ENCODE measurements at regions not wholly inside any gene's neighbourhood (a gene's known extent, or its start where the extent isn't known, plus 50 kb on each side); places are given as distances from the start of the nearest gene placed in this dataset.
"Not testable (repeated sequence)": the region's sequence is repeated elsewhere in the genome, so short reads cannot be mapped to it uniquely, and the experiment has no call there.

- Mint-ChIP-seq H3K36me3 (no peaks in the 10 kb centered on the region), H3K27ac (peak overlapping the region in 1 of 6 donors; percentile 6), H3K4me3 (no peak overlapping the region), H3K4me1 (no peaks in the 10 kb centered on the region), H3K9me3 (peaks cover 1 to 34% (median 11%) of the 10 kb centered on the region in 7 donors), H3K27me3 (no peaks in the 10 kb centered on the region)
- DNase-seq (no peak), ATAC-seq (ENCODE audit: low read depth in 2 of 2) (no peak)
Observed at GRCh38 chr2:52022006-52022405, 990.1 kb upstream of the NRXN1 start.

DNA sequence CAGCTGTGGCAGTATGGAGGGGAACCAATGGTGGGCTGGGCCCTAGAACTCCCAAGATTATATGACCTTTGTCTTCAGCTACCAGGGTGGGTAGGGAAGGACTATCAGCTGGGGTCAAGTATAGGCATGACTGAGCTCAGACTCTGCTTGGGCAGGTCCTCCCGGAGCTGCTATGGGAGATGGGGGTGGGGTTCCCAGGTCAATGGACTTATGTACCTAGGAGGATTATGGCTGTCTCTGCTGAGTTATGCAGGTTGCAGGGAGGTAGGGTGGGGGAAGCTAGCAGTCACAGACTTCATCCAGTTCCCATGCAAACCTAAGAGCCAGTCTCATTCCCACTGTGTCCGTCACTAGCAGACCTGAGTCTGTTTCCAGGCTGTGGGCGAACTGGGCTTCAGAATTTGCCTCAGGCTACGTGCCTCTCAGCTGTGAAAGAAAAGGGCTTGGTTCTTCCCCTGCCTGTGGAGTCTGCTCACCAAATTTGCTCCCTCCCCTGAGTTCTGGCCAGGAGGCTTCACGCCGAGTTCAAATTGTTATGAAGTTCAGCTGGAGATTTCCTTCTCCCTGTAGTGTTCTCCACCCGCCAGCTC, 985.8 kb upstream of the NRXN1 start:
- DNase-seq = no peak
- no peaks in the 10 kb centered on the region for H3K36me3 Mint-ChIP-seq
- no peak overlapping the region for H3K27ac Mint-ChIP-seq
- no peak overlapping the region for H3K4me3 Mint-ChIP-seq
- no peak for ATAC-seq (ENCODE audit: low read depth in 2 of 2)
- H3K4me1 Mint-ChIP-seq = no peaks in the 10 kb centered on the region
- peaks cover 0 to 30% (median 8%) of the 10 kb centered on the region in 7 donors for H3K9me3 Mint-ChIP-seq
- H3K27me3 Mint-ChIP-seq = no peaks in the 10 kb centered on the region

DNA sequence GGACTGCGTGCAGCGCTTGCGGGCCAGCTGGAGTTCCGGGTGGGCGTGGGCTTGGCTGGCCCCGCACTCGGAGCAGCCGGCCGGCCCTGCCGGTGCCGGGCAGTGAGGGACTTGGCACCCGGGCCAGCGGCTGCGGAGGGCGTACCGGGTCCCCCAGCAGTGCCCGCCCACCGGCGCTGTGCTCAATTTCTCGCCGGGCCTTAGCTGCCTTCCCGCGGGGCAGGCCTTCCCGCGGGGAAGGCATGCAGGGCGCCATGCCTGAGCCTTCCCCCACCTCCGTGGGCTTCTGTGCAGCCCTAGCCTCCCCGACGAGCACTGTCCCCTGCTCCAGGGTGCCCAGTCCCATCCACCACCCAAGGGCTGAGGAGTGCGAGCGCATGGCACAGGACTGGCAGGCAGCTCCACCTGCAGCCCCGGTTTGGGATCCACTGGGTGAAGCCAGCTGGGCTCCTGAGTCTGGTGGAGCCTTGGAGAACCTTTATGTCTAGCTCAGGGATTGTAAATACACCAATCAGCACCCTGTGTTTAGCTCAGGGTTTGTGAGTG, 975.0 kb upstream of the NRXN1 start:
- not testable (repeated sequence) for H3K27ac Mint-ChIP-seq; H3K4me3 Mint-ChIP-seq; H3K36me3 Mint-ChIP-seq; H3K27me3 Mint-ChIP-seq; H3K4me1 Mint-ChIP-seq; DNase-seq; ATAC-seq (ENCODE audit: low read depth in 2 of 2)
- H3K9me3 Mint-ChIP-seq = peaks cover 0 to 17% (median 6%) of the 10 kb centered on the region in 7 donors

GRCh38 chr2:52000151-52000855, 968.4 kb upstream of the NRXN1 start:
- H3K27me3 Mint-ChIP-seq = no peaks in the 10 kb centered on the region
- DNase-seq = no peak
- H3K4me1 Mint-ChIP-seq = no peaks in the 10 kb centered on the region
- H3K9me3 Mint-ChIP-seq = peaks cover 0 to 15% (median 4%) of the 10 kb centered on the region in 7 donors
- peak overlapping the region in 1 of 6 donors; percentile 7 for H3K27ac Mint-ChIP-seq
- no peaks in the 10 kb centered on the region for H3K36me3 Mint-ChIP-seq
- no peak for ATAC-seq (ENCODE audit: low read depth in 2 of 2)
- no peak overlapping the region for H3K4me3 Mint-ChIP-seq

- Mint-ChIP-seq H3K36me3 (no peaks in the 10 kb centered on the region), H3K27ac (no peak overlapping the region), H3K9me3 (peaks cover 0 to 15% (median 6%) of the 10 kb centered on the region in 7 donors), H3K4me1 (no peaks in the 10 kb centered on the region), H3K27me3 (no peaks in the 10 kb centered on the region), H3K4me3 (no peak overlapping the region)
- ATAC-seq (ENCODE audit: low read depth in 2 of 2) = no peak
- DNase-seq = no peak
Observed at GRCh38 chr2:51998890-51999289, 967.0 kb upstream of the NRXN1 start.

DNA sequence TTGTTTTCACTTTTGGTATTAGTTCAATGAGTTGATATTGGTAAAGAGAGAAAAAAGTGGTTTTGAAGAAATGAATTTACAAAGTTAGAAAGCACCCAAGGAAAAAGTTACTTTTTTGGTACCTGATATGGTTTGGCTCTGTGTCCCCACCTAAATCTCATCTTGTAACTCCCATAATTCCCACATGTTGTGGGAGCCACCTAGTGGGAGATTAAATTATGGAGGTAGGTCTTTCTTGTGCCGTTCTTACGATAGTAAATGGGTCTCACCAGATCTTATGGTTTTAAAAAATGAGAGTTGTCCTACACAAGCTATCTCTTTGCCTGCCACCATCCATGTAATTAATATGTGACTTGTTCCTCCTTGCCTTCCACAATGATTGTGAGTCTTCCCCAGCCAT, 965.6 kb upstream of the NRXN1 start:
- ATAC-seq (ENCODE audit: low read depth in 2 of 2) (no peak), DNase-seq (no peak)
- Mint-ChIP-seq H3K4me1 (no peaks in the 10 kb centered on the region), H3K36me3 (no peaks in the 10 kb centered on the region), H3K4me3 (no peak overlapping the region), H3K27ac (no peak overlapping the region), H3K9me3 (peaks cover 0 to 15% (median 9%) of the 10 kb centered on the region in 7 donors), H3K27me3 (no peaks in the 10 kb centered on the region)

GRCh38 chr2:51995293-51995692, 963.4 kb upstream of the NRXN1 start:
- DNase-seq (no peak), ATAC-seq (ENCODE audit: low read depth in 2 of 2) (no peak)
- no peaks in the 10 kb centered on the region for H3K27me3 Mint-ChIP-seq
- H3K36me3 Mint-ChIP-seq = no peaks in the 10 kb centered on the region
- no peak overlapping the region for H3K4me3 Mint-ChIP-seq
- no peaks in the 10 kb centered on the region for H3K4me1 Mint-ChIP-seq
- peaks cover 0 to 15% (median 5%) of the 10 kb centered on the region in 7 donors for H3K9me3 Mint-ChIP-seq
- no peak overlapping the region for H3K27ac Mint-ChIP-seq

- Mint-ChIP-seq H3K4me1 (no peaks in the 10 kb centered on the region), H3K27ac (no peak overlapping the region), H3K4me3 (no peak overlapping the region), H3K9me3 (peaks cover 0 to 15% (median 5%) of the 10 kb centered on the region in 7 donors), H3K27me3 (no peaks in the 10 kb centered on the region), H3K36me3 (no peaks in the 10 kb centered on the region)
- DNase-seq (no peak), ATAC-seq (ENCODE audit: low read depth in 2 of 2) (no peak)
Observed at GRCh38 chr2:51994123-51994763, 962.3 kb upstream of the NRXN1 start.

GRCh38 chr2:51990684-51991083, 958.8 kb upstream of the NRXN1 start:
- H3K4me1 Mint-ChIP-seq = no peaks in the 10 kb centered on the region

GRCh38 chr2:51986101-51986500, 954.2 kb upstream of the NRXN1 start:
- Mint-ChIP-seq H3K36me3 (no peaks in the 10 kb centered on the region), H3K27me3 (no peaks in the 10 kb centered on the region), H3K9me3 (peaks cover 0 to 4% (median 0%) of the 10 kb centered on the region in 7 donors), H3K4me3 (no peak overlapping the region), H3K4me1 (no peaks in the 10 kb centered on the region), H3K27ac (no peak overlapping the region)
- no peak for DNase-seq
- no peak for ATAC-seq (ENCODE audit: low read depth in 2 of 2)

More at GRCh38 chr2:51990684-51991083, 958.8 kb upstream of the NRXN1 start:
- Mint-ChIP-seq H3K27ac (no peak overlapping the region), H3K27me3 (no peaks in the 10 kb centered on the region), H3K9me3 (peaks cover 0 to 7% (median under 1%) of the 10 kb centered on the region in 7 donors), H3K36me3 (no peaks in the 10 kb centered on the region), H3K4me3 (no peak overlapping the region)
- no peak for DNase-seq
- no peak for ATAC-seq (ENCODE audit: low read depth in 2 of 2)

DNA sequence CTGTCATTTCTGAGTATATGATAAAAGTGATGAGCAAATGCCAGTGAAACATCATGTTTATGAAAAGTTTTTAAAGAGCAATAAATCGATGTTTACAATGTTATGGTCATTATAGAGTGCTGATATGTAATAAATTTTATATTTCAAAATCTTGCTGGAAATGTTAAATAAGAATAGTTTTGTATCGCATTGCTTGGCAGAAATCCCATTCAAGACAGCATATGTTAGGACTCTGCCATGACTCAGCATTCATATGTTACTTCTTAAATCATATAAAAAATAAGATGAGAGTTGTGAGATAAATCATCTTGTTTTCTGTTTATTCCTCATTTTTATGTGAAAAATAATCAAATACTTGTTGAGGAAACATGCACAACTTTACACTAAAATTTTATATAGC, 949.9 kb upstream of the NRXN1 start:
- ATAC-seq (ENCODE audit: low read depth in 2 of 2) = no peak
- Mint-ChIP-seq H3K27me3 (no peaks in the 10 kb centered on the region), H3K9me3 (peaks cover 0 to 5% (median 2%) of the 10 kb centered on the region in 7 donors)

DNA sequence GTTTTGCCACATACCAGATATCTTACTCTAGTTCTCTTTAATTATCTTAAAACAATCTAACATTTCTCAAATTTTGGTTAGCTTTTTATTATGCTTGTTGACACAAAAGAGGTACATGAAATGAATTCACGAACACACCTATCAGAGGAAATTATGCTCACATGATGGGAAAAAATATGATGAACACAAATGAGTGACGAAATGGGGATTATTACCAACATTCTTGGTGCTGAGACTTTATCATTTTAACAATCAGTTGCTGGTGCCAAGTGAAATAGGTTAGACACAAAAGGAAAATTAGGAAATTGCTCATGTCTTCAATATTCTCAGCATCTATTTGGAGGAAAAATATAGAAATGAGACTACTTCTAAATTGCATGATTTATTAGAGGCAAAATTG, 944.7 kb upstream of the NRXN1 start:
- DNase-seq = no peak
- H3K27ac Mint-ChIP-seq = no peak overlapping the region
- no peaks in the 10 kb centered on the region for H3K27me3 Mint-ChIP-seq
- H3K4me1 Mint-ChIP-seq = no peaks in the 10 kb centered on the region
- no peak overlapping the region for H3K4me3 Mint-ChIP-seq
- no peaks in the 10 kb centered on the region for H3K36me3 Mint-ChIP-seq
- ATAC-seq (ENCODE audit: low read depth in 2 of 2) = no peak
- peaks cover 0 to 12% (median 4%) of the 10 kb centered on the region in 7 donors for H3K9me3 Mint-ChIP-seq

More for the DNA sequence above, 949.9 kb upstream of the NRXN1 start:
- Mint-ChIP-seq H3K27ac (no peak overlapping the region), H3K4me3 (no peak overlapping the region), H3K36me3 (no peaks in the 10 kb centered on the region), H3K4me1 (no peaks in the 10 kb centered on the region)
- DNase-seq = no peak

DNA sequence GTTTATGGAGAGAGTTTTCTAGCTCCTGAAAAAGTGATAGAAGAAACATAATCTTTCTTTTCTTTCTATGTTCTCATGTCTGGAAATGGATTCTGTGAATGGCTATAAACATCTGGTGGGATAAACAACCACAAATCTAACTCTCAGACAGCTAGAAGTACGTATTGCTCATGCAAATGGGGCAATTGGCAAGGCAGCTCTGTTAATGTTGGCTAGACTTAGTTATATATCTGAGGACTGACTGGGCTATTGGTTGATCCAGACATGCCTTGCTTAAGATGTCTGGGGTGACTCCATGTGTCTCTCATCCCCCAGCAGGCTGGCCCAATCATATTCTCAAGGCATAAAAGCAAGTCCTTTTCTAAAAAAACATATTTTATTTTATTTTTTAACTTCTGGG, 939.2 kb upstream of the NRXN1 start:
- peaks cover 0 to 12% (median 7%) of the 10 kb centered on the region in 7 donors for H3K9me3 Mint-ChIP-seq
- no peaks in the 10 kb centered on the region for H3K27me3 Mint-ChIP-seq
- H3K4me1 Mint-ChIP-seq = no peaks in the 10 kb centered on the region
- no peak overlapping the region for H3K27ac Mint-ChIP-seq
- DNase-seq (no peak), ATAC-seq (ENCODE audit: low read depth in 2 of 2) (no peak)
- no peak overlapping the region for H3K4me3 Mint-ChIP-seq
- no peaks in the 10 kb centered on the region for H3K36me3 Mint-ChIP-seq

- Mint-ChIP-seq H3K27ac (no peak overlapping the region), H3K36me3 (no peaks in the 10 kb centered on the region), H3K27me3 (no peaks in the 10 kb centered on the region), H3K4me1 (no peaks in the 10 kb centered on the region), H3K9me3 (peaks cover 0 to 12% (median 7%) of the 10 kb centered on the region in 7 donors), H3K4me3 (no peak overlapping the region)
- no peak for ATAC-seq (ENCODE audit: low read depth in 2 of 2)
- no peak for DNase-seq
Observed at GRCh38 chr2:51969347-51969746, 937.4 kb upstream of the NRXN1 start.
